ENCODE measurements at regions not wholly inside any gene's neighbourhood (a gene's known extent, or its start where the extent isn't known, plus 50 kb on each side); places are given as distances from the start of the nearest gene placed in this dataset.
A peak's percentile ranks its signal among the peaks of the same experiment; 100 is the strongest.

GRCh38 chr9:96029722-96030530, 154.4 kb downstream of the ERCC6L2 start:
- WGBS: 94% methylated on average over 19 of the region's 19 CpGs
- Histone ChIP-seq H3K9me3 (no peaks in the 10 kb centered on the region), H3K27ac (replicated peaks in 1 of 4) (no peak overlapping the region), H3K36me3 (no peaks in the 10 kb centered on the region), H3K27me3 (peaks cover 0 to 20% (median 0%) of the 10 kb centered on the region in 4 donors), H3K4me1 (peaks cover 8 to 32% (median 23%) of the 10 kb centered on the region in 4 donors), H3K4me3 (no peak overlapping the region)
- TF ChIP-seq POLR2A (IDR thresholded peaks at IDR 0.05; ENCODE audit: low read depth): no peak
- TF ChIP-seq POLR2AphosphoS5 (IDR thresholded peaks at IDR 0.05): no peak
- TF ChIP-seq EP300 (IDR thresholded peaks at IDR 0.05): no peak
- TF ChIP-seq CTCF (IDR thresholded peaks at IDR 0.05): no peak
- DNase-seq (ENCODE audit: extremely low spot score): no peak
- intact Hi-C loops (cut with DNase I): loop anchor here (10.0 kb wide), 1 partner anchor 185 kb away; no protein-coding TSS in a partner anchor

- no peaks in the 10 kb centered on the region for H3K36me3 ChIP-seq
- WGBS: 24% methylated on average over 61 of the region's 72 CpGs
- peak overlapping the region; percentile 48 to 58 (median 56) for H3K4me3 ChIP-seq
- no peaks in the 10 kb centered on the region for H3K9me3 ChIP-seq
- H3K27ac ChIP-seq (replicated peaks in 1 of 4): peak overlapping the region in 2 of 4 donors; percentile 6 to 33
- H3K27me3 ChIP-seq: peaks cover 0 to 25% (median 0%) of the 10 kb centered on the region in 4 donors
- peak; percentile 20 for TF ChIP-seq EP300 (IDR thresholded peaks at IDR 0.05)
- peak in 2 of 3 experiments; percentile 9 to 16 for TF ChIP-seq CTCF (IDR thresholded peaks at IDR 0.05)
- no peak for TF ChIP-seq POLR2AphosphoS5 (IDR thresholded peaks at IDR 0.05)
- intact Hi-C loops (cut with DNase I): loop anchor here (10.0 kb wide), 1 partner anchor 187 kb away; no protein-coding TSS in a partner anchor
- H3K4me1 ChIP-seq: peaks cover 14 to 36% (median 28%) of the 10 kb centered on the region in 4 donors
- DNase-seq (ENCODE audit: extremely low spot score): no peak
Measured at GRCh38 chr9:96027251-96028131, 152.0 kb downstream of the ERCC6L2 start.

- DNase-seq (ENCODE audit: extremely low spot score): no peak
- Histone ChIP-seq H3K9me3 (no peaks in the 10 kb centered on the region), H3K27me3 (peaks cover 0 to 33% (median under 1%) of the 10 kb centered on the region in 4 donors), H3K27ac (replicated peaks in 1 of 4) (no peak overlapping the region), H3K4me1 (peaks cover 21 to 39% (median 34%) of the 10 kb centered on the region in 4 donors), H3K4me3 (peak overlapping the region; percentile 48 to 58 (median 56)), H3K36me3 (no peaks in the 10 kb centered on the region)
- intact Hi-C loops (cut with DNase I): loop anchor here (10.0 kb wide), 1 partner anchor 188 kb away; no protein-coding TSS in a partner anchor
- WGBS: 95% methylated on average over 5 of the region's 5 CpGs
- TF ChIP-seq EP300 (IDR thresholded peaks at IDR 0.05): no peak
- no peak for TF ChIP-seq CTCF (IDR thresholded peaks at IDR 0.05)
- TF ChIP-seq POLR2A (IDR thresholded peaks at IDR 0.05; ENCODE audit: low read depth): no peak
- TF ChIP-seq POLR2AphosphoS5 (IDR thresholded peaks at IDR 0.05): no peak
Measured at GRCh38 chr9:96026655-96027213, 151.2 kb downstream of the ERCC6L2 start.

- H3K4me1 ChIP-seq: peaks cover 28 to 39% (median 34%) of the 10 kb centered on the region in 4 donors
- H3K9me3 ChIP-seq: no peaks in the 10 kb centered on the region
- peaks cover 0 to 39% (median 3%) of the 10 kb centered on the region in 4 donors for H3K27me3 ChIP-seq
- intact Hi-C loops (cut with DNase I): loop anchor here (10.0 kb wide), 1 partner anchor 189 kb away; no protein-coding TSS in a partner anchor
- no peak overlapping the region for H3K27ac ChIP-seq (replicated peaks in 1 of 4)
- DNase-seq (ENCODE audit: extremely low spot score): no peak
- H3K36me3 ChIP-seq: no peaks in the 10 kb centered on the region
- no peak overlapping the region for H3K4me3 ChIP-seq
- 82% methylated on average over 13 of the region's 36 CpGs for WGBS
- TF ChIP-seq POLR2AphosphoS5 (IDR thresholded peaks at IDR 0.05): no peak
- no peak for TF ChIP-seq CTCF (IDR thresholded peaks at IDR 0.05)
- no peak for TF ChIP-seq POLR2A (IDR thresholded peaks at IDR 0.05; ENCODE audit: low read depth)
- TF ChIP-seq EP300 (IDR thresholded peaks at IDR 0.05): no peak
Measured at GRCh38 chr9:96025995-96026602, 150.6 kb downstream of the ERCC6L2 start.

Data from esophagus muscularis mucosa (tissue), 4 donors.